ENCODE measurements at regions not wholly inside any gene's neighbourhood (a gene's known extent, or its start where the extent isn't known, plus 50 kb on each side); places are given as distances from the start of the nearest gene placed in this dataset.
A peak's percentile ranks its signal among the peaks of the same experiment; 100 is the strongest.
"Not testable (repeated sequence)": the region's sequence is repeated elsewhere in the genome, so short reads cannot be mapped to it uniquely, and the experiment has no call there.

GRCh38 chr16:76818606-76819181, 372.3 kb upstream of the MON1B start:
- no peak for DNase-seq

GRCh38 chr16:76819226-76819916, 371.6 kb upstream of the MON1B start:
- DNase-seq = peak; percentile 27

GRCh38 chr16:76824221-76824620, 366.8 kb upstream of the MON1B start:
- DNase-seq = no peak

GRCh38 chr16:76824791-76825190, 366.2 kb upstream of the MON1B start:
- no peak for DNase-seq

- no peak for DNase-seq
Measured at GRCh38 chr16:76835339-76835738, 355.7 kb upstream of the MON1B start.

GRCh38 chr16:76835779-76836300, 355.1 kb upstream of the MON1B start:
- DNase-seq = no peak

- DNase-seq = no peak
Measured at GRCh38 chr16:76837872-76838271, 353.1 kb upstream of the MON1B start.

- DNase-seq = no peak
Measured at GRCh38 chr16:76854234-76854633, 336.8 kb upstream of the MON1B start.

GRCh38 chr16:76856112-76856511, 334.9 kb upstream of the MON1B start:
- DNase-seq = no peak

- DNase-seq = no peak
Measured at GRCh38 chr16:76857402-76857801, 333.6 kb upstream of the MON1B start.

GRCh38 chr16:76862901-76863300, 328.1 kb upstream of the MON1B start:
- no peak for DNase-seq

- DNase-seq = no peak
Measured at GRCh38 chr16:76866994-76867393, 324.0 kb upstream of the MON1B start.

GRCh38 chr16:76875898-76876297, 315.1 kb upstream of the MON1B start:
- no peak for DNase-seq

GRCh38 chr16:76879420-76879819, 311.6 kb upstream of the MON1B start:
- no peak for DNase-seq

GRCh38 chr16:76880523-76880922, 310.5 kb upstream of the MON1B start:
- DNase-seq = not testable (repeated sequence)

GRCh38 chr16:76882105-76882504, 308.9 kb upstream of the MON1B start:
- DNase-seq = no peak

GRCh38 chr16:76883076-76883475, 307.9 kb upstream of the MON1B start:
- DNase-seq = peak; percentile 38

- no peak for DNase-seq
Measured at GRCh38 chr16:76885776-76886537, 305.0 kb upstream of the MON1B start.

- no peak for DNase-seq
Measured at GRCh38 chr16:76897816-76898215, 293.2 kb upstream of the MON1B start.

- no peak for DNase-seq
Measured at GRCh38 chr16:76899767-76900166, 291.2 kb upstream of the MON1B start.

- DNase-seq = no peak
Measured at GRCh38 chr16:76900285-76901263, 290.4 kb upstream of the MON1B start.

GRCh38 chr16:76906552-76906951, 284.4 kb upstream of the MON1B start:
- DNase-seq = no peak

GRCh38 chr16:76910931-76911330, 280.1 kb upstream of the MON1B start:
- no peak for DNase-seq

Measured in retina (tissue), 1 donor.